ENCODE measurements at regions not wholly inside any gene's neighbourhood (a gene's known extent, or its start where the extent isn't known, plus 50 kb on each side); places are given as distances from the start of the nearest gene placed in this dataset.
"Not testable (repeated sequence)": the region's sequence is repeated elsewhere in the genome, so short reads cannot be mapped to it uniquely, and the experiment has no call there.

DNA sequence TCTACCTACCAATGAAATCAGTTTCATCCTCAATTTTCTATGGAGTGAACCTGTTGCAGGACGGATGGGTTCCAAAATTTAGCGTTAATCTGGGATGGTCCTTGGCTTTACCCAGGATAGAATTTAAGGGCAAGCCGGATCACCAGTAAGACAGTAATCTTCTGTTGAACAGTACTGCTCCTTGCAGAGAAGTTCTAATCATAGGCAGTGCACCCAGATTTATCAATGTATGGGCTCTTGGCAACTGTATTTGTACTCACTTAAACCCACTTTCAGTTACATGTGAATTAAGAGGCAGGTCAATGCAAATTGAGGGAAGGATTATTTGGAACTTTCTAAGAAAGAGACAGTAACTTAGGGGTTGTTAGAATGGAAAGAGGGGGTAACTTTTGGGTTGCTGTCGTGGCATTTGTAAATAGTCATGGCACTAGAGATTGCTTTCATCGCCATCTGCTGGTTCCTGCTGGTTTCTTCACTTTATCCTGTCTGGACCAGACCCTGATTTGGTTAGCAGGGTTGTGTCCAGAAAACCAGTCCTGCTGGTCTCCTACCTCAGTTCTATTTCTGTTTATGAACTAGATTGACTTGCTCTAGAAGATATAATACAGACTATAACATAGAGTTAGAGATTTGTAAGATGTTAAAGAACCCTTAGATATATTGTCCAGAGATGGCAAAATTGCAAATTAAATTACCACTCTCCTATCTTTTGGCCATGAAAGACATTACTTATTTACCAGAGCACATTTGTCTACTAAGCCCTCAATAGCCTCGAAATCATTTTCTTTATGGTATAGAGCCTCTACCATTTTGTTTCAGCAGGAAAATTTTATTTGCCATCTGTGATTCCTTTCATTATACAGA is 646.3 kb downstream of the UTRN start:
- peak; percentile 15 for DNase-seq

DNA sequence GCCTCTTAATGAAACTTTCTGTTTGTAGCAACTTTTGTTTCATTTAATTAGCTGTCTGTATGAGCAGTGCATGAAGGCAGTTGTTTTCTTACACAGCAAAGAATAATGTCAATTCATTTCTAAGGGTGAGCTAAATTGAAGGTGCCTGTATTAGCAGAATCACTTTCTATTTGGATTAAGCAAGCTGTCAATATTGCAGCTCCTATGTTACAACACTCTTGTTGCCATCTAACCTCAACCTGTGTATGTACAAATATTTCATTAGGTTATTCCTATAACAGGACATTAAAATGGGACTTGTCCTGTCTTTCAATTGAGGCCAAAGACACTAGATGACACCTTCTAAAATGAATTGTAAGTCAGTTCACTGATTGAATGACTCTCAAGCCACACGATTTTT is 647.5 kb downstream of the UTRN start:
- DNase-seq = no peak

DNA sequence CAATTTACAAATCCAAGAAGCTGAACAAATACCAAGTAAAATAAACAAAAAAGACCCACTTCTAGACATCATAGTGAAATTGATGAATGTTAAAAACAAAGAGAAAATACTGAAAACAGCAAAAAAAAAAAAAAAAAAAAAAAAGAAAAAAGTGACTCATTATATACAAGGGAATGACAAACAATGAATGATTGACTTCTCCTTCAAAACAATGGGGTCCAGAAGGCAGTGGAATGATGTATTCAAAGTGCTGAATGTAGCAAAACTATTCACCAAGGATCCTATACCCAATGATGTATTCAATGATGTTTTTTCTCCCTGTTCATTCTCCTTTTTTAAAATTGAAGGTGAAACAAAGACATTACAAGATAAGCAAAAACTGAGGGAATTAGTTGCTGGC is 650.0 kb downstream of the UTRN start:
- no peak for DNase-seq

DNA sequence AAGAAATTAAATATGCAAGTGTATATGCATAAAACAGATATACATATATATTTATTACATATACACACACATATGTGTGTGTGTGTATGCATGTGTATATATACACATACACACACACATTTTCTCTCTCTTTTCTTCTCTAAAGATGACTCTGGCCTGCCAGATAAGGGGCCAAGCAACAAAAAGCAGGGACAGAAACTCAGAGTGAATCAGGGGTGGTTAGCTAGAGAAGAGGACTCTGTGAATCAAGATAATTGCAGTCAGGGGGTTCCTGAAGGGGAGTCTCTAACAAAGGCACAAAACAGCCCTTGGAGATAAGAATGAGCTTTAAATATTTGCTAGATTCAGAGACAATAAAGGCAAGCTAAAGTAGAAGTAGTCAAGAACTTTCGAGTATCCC is 650.5 kb downstream of the UTRN start:
- no peak for DNase-seq

DNA sequence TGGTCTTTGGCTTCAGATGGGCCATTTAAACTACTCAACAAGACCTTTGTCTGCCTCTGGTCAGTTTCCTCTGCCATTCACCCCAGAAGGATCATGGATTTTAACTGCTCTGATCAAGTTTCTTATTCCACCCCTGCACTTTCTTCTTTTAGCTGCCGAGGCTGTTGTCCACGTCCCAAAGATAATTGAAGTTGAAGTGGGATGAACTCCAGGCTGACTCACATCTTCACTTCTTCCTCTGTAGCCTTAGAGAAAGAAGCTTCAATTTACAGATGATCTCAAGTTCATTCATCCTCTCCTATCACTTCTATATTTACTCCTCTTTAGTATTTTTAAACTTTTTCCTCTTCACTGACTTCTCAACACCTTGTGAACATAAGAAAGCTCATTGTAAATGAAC is 651.6 kb downstream of the UTRN start:
- no peak for DNase-seq

DNA sequence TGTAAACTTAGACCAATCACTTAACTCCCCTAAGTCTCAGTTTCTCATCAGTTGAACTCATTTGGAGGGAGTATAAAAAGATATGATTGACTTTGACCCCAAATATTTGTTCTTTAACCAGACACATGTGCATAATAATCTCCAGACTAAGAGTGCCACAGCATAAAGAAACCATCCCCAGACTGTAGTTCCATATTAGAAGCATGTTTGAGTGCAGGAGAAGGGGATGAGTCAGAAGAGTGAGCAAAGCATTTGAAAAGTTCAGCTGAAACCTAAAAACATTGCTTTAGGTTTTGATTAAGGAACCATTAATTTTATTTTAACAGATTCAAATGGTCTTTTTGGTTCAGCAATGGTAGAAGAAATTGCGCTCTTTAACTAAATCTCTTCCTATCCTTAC is 654.8 kb downstream of the UTRN start:
- DNase-seq = no peak

DNA sequence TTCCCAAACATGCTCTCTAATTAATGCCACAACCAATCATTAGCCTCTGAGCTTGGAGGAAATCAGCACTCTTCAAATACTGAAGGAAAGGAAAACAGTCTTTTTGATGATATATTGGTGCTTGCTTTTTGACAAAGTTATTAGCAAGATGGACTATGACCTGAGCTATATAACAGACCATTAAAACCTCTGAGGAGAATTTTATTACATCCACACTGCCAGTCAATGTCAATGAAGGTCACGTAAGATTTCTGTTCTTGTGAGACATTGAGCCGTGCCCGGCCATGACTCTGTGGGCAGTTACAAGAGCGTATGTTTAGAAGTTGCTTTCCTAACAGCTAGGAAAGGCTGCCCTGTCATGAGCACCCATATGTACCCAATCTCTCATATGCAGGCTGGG is 659.0 kb downstream of the UTRN start:
- DNase-seq = no peak

DNA sequence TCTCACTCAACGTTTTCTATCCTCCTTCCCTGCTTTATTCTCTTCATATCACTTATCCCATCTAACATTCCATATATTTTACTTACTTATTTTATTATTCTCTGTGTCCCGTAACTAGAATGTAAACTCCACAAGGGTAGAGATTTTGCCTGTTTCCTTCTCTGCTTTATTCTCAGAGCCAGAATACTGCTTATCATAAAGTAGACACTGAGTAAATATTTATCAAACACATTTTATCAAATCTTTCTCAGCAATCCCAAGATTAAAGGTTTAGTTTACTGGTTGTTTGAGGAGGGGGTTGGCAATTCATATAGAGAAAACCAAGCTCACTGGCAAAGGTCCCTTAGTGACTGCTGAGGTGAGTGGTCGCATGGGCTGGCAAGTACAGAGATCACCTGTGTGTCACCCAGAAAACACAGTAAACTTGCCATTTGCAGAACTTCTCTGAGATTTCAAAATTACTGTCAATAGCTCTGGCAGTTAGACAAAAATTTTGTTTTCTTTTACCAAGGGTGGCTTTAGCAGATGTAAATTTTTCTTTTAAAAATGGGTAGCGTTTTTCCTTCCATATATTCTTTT is 662.4 kb downstream of the UTRN start:
- no peak for DNase-seq

DNA sequence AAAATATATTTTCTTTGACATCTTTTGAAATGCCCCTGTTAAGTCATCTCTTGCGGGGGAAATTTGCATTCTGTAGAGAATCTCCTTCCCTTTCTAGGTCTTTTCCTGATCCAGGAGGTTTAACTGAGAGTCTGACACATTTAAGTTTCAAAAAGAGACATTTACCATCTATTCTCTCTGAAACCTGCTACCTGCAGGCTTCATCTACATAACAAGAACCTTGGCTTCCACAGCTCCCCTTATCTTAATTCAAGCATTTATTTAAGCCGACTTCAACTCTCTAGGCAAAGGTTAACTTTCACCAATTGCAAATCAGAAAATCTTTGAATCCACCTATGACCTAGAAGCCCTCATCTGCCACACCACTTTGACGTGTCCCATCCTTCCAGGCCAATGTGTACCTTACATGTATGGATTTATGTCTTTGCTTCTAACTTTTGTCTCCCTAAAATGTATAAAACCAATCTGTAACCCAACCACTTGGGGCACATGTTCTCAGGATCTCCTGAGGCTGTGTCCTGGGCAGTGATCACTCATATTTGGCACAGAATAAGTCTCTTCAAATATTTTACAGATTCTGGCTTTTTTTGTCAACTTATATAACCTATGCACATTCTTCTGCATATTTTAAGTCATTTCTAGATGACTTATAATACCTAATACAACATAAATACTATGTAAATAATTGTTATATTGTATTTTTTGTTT is 666.7 kb downstream of the UTRN start:
- no peak for DNase-seq

DNA sequence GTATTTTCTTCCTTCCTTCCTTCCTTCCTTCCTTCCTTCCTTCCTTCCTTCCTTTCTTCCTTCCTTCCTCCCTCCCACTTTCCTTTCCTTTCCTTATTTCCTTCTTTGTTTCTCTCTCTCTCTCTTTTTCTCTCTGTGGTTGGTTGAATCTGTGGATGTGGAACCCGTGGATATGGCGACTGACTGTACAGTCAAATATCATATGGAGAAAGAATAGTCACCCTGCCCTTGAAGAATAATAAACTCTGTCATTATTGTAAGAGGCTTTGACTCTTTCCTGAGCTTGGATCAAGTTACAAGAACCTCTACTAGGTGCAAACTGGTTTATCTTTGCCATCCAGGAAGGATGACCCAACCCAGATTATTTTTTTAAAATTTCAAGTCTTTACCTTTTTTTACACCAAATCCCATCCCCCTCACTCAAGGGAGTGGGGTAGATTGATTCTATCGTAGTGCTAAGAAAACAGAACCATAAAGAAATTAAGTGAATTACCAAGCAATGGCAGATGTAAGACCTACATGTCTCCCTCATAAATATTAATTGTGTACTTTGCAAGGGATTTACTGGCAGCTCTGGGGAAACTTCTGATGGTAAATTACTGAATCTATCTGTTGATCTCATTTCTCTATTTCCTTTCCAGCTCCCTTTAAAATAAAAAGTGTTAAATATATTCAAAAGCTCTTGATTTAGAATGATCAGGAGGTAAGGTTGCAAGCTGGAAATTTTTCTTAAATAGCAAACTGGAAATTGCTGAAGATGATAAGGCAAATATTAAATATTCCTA is 667.5 kb downstream of the UTRN start:
- DNase-seq = no peak

DNA sequence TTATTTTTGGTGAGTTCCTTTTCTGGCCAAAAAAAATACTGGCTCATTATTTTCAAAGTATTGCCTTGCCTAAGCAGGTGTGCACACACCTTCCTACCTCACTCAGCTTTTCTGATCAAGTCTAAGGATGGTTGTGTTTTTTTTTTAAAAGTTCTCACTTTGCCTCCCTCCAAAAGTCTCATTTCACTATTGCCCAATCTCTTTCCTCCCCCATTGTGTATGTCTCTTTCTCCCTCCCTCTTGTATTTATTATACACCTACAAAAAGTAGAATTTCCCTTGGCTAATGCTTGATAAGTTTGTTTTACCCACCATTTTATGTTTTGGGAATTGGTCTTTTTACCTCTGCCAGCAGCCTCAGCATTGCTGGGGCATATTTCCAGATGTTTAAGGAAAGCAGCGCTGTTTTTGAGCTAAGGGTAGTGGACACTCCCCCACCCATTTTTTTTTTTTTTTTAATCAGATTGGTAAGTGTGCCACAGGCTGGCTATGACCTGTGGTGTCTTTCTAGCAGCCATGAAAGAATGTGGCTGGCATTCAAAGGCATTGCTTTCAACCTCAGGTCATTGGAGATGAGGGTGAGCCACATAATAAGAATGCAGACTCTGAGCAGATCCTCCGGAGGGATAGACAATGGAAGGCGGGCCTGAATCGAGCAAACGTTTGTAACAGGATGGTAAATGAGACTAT is 668.6 kb downstream of the UTRN start:
- DNase-seq = no peak

DNA sequence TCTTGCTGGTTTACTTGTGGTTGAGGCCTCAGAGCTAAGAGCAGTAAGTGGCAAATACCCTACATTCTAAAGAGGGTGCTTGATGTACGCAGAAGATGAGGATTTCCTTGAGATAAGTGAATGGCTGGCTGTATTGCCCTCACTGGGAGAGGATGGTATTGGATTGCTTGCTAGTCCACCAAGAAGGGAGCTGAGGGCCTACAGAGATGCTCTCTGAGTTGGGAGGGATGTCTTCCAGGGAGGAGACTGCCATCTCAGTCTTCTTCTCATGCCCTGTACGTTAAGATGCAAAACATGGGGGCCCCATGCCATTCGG is 669.1 kb downstream of the UTRN start:
- no peak for DNase-seq

DNA sequence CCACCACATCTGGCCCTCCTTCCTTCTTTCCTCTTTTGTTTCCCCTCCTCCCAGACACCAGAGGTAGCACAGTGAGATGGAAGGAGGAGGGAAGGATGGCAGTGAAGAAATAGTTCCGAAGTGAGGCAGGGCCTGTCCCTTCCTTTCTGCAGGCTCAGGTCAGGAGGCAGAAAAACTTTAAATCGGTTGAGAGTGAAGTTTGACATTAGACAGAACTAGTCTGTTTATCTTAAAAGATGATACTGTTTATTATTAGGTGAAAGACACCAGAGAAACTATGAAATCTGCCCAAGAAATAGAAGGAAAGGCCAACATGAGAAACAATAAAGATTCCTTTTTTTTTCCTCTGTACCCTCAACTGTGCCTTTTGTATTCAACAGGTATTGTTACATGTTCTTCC is 670.3 kb downstream of the UTRN start:
- DNase-seq = no peak

DNA sequence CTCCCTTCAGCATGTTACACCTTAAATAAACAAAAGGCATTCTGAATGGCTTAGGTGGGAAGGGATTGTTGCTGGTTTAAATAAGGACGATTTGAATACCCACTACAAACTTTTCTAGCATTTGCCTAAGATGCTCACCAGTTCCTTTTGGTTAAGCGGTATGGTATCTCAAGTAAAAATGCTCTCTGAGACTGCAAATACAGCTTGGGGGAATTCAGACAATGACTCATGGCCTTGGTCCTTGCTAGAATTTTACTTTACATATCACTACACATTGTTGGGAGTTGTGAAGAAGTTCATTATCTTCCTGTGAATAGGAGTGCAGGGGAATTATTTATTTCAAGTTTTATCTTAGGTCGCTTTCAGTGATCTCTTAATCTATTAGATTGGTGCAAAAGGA is 670.7 kb downstream of the UTRN start:
- DNase-seq = no peak

DNA sequence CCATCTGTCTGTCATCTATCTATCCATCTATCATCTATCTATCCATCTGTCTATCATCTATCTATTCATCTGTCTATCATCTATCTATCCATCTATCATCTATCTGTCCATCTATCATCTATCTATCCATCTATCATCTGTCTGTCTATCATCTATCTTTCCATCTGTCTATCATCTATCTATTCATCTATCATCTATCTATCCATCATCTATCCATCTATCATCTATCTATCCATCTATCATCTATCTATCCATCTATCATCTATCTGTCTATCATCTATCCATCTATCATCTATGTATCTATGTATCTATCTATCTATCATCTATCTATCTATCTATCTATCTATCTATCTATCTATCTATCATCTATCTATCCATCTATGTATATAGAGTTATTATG is 671.6 kb downstream of the UTRN start:
- DNase-seq = not testable (repeated sequence)

DNA sequence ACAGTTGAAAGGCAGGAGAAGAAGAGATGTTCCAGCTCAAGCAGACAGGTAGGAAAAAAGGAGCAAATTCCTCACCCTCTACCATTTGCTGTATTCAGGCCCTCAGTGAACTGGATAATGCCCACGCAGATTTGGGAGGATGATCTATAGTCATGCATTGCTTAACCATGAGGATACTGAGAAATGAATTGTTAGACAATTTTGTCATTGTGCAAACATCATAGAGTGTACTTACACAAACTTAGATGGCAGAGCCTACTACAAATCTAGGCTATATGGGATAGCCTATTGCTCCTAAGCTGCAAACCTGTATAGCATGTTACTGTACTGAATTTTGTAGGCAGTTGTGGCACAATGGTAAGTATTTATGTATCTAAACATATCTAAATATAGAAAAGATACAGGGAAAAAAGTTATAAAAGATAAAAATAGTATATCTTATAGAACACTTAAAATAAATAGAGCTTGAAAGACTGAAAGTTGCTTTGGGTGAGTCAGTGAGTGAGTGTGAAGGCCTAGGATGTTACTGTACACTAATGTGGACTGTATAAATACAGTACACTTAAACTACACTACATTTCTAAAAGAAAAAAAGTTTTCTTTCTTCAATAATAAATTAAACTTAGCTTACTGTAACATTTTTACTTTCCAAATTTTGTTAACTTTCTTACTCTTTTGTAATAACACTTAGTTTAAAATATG is 672.3 kb downstream of the UTRN start:
- DNase-seq = no peak

DNA sequence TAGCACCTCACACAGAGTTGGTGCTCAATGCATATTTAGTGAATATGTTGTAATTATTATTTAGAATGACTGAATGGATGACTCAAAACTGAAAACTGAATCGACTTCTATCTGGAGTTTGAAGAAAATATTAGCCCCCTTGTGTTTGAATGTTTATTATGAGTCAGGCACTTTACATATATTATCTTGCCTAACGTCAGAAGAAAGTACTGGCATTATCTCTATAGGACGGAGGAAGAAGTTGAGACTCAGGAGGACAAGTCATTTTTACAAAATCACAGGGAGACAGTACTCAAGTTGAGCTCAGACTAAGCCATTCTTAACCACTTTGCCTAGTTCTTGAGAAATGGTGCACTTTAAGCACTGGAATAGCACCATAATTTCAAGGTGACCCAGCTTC is 684.0 kb downstream of the UTRN start:
- no peak for DNase-seq

DNA sequence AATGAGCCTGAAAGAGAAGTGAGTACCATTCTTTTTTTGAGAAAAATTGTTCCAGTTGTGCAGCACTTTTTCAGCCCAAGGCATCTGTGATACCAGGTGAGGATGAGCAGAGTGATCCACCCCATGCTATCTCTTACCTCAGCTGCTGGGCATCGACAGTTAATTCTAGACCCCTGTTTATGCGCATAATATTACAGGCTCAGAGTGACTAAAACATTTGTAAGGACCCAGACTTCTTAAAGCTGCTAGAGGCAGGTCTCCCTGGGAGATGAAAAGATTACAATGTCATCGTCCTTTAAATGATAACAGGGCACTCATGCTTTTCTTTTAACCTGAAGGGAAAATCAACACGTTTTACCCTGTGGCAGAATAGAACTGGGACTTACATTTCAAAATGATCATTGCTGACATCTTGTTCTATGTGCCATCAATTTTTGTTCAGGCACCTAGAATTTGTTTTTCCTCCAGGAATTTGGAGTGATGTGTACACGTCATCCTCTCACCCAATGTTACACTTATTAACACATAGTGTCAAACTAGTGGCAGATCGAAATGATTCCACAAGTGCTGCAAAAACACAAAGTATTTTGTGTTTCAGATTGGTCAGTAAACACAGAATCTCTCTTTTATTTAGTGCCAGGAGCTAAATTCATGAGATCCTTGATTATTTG is 684.6 kb downstream of the UTRN start:
- no peak for DNase-seq

DNA sequence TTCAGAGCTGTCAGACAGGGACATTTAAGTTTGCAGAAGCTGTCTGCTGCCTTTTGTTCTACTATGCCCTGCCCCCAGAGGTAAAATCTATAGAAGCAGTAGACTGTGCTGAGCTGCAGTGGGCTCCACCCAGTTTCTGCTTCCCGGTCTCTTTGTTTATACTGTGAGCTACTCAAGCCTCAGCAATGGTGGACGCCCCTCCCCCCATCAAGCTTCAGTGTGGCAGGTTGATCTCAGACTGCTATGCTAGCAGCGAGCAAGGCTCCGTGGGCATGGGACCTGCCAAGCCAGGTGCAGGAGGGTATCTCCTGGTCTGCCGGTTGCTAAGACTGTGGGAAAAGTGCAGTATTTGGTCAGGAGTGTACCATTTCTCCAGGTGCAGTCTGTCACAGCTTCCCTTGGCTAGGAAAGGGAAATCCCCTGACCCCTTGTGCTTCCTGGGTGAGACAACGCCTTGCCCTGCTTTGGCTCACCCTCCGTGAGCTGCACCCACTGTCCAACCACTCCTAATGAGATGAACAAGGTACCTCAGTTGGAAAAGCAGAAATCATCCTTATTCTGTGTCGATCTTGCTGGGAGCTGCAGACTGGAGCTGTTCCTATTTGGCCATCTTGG is 692.2 kb downstream of the UTRN start:
- not testable (repeated sequence) for DNase-seq

DNA sequence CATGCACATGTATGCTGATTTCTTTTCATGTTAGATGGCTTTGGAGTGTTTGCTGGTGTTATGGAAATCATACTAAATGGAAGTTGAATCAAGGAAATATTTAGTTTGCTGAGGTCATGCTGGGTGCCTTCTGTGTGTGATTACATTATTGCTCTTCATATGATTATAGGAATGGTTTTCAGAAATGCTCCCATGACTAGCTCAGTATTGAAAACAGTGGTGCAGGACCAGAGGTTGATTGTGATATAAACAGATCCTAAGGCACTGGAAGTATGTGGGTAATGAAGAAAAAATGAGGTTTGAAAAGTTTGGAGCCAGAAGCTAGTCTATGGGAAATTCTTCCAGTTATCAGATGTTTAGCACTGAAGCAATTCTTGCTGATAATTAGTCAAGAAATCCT is 693.1 kb downstream of the UTRN start:
- DNase-seq = no peak

DNA sequence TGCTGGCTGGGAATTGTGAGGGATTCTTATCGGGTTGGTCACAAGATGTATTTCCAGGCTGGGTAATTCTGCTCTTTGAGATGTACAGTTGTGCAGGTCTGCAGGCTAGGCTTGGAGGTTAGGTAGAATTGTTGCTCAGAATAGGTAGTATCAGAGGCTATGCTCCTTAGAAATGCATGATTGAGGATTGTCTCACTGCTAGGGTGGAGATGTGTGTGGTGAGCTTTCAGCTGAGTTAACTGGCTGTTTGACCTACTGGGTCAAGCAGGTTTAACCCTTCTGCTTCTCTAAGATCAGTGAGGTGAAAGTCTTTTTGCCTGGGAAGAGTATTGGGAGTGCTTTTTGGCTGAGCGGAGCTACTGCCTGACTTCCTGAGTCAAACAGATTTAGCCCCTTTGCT is 701.1 kb downstream of the UTRN start:
- no peak for DNase-seq

Measured in hindlimb muscle (tissue), 1 donor.